GM12872 (cell line): ENCODE measurements at regions not wholly inside any gene's neighbourhood (a gene's known extent, or its start where the extent isn't known, plus 50 kb on each side); places are given as distances from the start of the nearest gene placed in this dataset.

Source experiments
- CTCF ChIP-seq: IDR thresholded peaks from 3 replicates; pipeline ENCODE4 v1.5.1; 2011; ENCODE audit warnings: low read depth, mild to moderate bottlenecking, low read length, moderate library complexity; ENCODE audit not compliant: insufficient read depth

DNA sequence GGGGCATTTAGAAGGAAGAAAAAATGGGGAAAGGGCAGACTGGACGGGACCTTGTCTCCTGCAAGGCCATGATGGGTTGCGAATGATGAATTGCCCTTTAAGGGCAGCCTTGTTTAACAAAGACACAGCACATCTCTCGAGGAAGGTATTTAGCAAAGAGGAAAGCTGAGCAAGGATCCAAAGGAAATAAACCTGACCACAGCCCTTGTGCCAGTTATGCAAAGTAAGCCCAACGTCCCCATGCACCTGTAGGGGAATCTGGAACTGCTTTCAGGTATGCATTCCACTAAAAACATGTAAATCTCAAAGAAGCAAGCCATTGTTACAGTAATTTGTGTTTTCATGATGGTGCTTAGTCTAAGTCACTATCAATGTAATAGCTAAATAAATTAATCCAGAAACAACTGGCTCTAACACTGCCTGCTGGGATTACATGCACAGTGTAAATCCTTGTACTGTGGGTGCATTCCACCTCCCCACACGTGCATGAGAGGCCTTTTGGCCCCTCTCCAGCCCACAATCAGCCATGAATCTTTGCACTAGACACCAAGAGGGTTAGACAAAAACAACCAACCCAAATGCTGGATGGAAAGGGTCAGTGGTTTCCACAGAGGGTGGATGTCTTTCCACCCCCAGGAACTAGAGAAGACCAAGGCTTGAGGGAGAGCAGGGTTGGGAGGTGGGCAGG is 228.8 kb upstream of the KAZN start:
- no peak for TF ChIP-seq CTCF

- TF ChIP-seq CTCF: no peak
Observed at GRCh38 chr1:14371771-14372497, 226.6 kb upstream of the KAZN start.

DNA sequence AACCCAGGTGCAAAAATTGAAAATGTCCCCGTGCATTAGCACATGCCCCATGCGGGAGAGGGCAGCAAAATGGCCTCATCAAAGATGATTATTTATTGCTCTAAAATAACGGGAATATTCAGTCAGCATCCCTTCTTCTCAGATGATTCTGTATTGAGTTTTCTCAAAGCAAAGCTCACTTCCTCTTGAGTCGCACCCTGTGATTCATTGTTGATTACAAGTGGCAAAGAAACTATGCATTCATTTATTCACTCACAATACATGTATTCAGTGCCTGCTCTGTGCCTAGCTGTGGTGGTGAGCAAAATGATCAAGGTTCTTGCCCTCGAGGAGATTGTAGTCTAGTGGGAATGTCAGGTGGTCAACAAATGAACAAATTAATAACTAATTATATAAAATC is 226.0 kb upstream of the KAZN start:
- TF ChIP-seq CTCF: no peak

GRCh38 chr1:14373081-14373758 is 225.3 kb upstream of the KAZN start:
- TF ChIP-seq CTCF: no peak

DNA sequence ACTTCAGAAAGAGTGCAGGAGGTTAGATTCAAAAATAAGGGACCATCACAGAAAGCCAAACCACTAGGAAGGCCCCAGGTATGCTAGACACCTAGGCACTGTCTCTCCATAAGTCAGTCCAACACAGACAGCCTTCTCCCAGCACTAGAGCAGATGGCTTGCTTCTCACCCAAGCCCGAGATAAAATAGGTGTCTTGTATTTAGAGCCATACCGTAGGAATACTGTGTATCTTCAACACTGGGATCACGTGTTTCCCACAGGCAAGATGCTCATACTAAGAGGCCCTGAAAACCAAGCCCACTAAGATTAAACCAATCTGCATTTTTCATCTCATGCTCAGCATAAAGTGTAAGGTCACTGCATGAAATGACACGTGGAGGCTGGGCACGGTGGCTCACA is 223.3 kb upstream of the KAZN start:
- no peak for TF ChIP-seq CTCF

- TF ChIP-seq CTCF: no peak
Observed at GRCh38 chr1:14377386-14377785, 221.1 kb upstream of the KAZN start.

DNA sequence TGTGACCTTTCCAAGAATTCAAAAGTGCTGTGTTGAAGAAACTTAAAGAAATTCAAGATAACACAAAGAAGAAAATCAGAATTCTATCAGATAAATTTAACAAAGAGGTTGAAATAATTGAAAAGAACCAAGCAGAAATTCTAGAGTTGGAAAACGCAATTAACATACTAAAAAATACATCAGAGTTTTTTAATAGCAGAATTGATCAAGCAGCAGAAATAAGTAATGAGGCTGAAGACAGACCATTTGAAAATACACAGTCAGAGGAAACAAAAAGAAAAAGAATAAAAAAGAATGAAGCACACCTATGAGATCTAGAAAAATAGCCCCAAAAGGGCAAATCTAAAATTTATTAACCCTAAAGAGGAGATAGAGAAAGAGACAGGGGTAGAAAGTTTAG is 218.1 kb upstream of the KAZN start:
- TF ChIP-seq CTCF: no peak
